HT1080 (cell line): ENCODE measurements at regions not wholly inside any gene's neighbourhood (a gene's known extent, or its start where the extent isn't known, plus 50 kb on each side); places are given as distances from the start of the nearest gene placed in this dataset.

Experiments
- DNase-seq: peaks from one replicate; pipeline ENCODE4 v3.0.0-alpha.2; 2015; ENCODE audit warnings: low read depth

GRCh38 chr2:147222506-147222905, 622.3 kb upstream of the ACVR2A start:
- no peak for DNase-seq

DNA sequence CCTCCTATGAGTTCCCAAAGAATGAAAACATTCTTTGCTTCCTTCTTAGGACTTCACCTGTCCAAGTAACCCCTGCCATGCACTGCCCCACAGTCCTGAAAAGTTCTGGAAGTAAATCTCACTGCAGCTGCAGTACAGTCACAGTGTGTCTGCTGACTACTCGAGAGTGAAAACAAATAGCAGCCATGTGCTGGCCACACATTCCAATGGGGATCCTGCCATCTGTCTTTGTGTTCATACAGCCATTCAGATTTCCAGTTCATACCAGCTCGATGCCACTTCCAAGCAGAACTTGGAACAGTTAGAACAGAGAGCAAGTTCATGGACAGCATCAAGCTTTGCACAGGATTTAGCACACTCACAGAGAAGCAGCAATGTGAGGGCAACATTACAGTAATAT, 629.9 kb upstream of the ACVR2A start:
- no peak for DNase-seq

DNA sequence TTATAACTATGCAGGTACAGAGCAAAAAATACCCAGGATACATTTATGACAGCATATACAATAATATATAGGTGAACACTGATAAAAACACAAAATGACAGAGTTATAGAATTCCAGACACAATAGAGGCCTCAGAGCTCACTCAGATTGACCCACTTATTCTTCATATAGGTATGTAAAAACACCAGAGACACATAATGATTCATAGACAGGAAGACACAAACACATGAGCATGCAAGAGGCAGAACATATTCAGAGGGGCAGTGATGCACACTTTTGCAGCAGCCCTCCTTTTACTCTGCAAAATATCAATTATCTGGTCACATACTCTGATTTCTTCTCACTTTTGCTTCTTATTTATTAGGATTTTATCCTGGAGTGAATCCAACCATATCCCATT, 633.3 kb upstream of the ACVR2A start:
- DNase-seq: no peak

DNA sequence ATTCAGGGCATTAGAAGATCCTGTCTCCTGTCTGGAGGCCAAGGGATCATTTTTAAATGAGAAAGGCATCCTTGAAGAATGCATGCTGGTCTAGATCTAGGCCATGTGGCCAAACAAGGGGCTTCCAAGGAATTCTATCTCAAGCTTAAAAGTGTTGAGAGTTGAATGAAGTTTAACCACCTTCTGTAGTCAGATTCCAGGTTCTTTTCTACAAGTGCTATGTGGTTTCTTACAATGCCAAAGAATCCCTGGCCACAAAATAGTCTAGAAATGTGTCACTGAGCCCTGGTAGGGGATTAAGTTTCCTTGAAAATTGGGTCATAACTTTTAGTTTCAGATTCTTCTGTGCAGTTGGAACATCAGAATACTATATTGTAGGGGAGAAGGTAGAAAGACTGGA, 640.7 kb upstream of the ACVR2A start:
- DNase-seq: peak; percentile 83

DNA sequence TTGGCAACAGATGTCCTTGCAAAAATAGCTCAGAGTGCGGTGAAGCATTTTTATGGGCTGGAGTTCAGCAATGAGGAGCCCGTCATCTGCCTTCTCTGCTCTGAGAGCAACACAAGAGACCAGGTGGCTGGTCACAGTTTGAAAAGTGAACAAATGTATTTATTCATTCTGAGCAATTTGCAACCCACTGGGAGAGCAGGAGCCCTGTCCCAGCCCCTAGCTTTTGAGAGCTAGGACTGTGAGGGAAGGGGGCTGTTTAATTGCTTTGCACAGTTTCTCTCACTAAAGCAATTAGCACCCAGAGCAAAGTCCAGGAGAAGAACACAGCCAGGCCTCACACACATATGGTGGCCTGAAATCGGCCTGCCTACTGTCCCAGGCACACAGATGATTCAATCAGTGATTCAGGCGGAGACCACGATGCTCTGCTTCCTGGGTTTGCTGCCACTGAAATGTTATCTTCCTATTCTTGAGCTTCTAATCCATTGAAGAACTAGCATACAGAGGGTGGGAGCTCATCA, 646.1 kb upstream of the ACVR2A start:
- DNase-seq: peak; percentile 17

- DNase-seq: no peak
These were observed 646.9 kb upstream of the ACVR2A start for GRCh38 chr2:147197754-147198483.

- peak; percentile 10 for DNase-seq
These were observed 662.6 kb upstream of the ACVR2A start for GRCh38 chr2:147182260-147182659.

DNA sequence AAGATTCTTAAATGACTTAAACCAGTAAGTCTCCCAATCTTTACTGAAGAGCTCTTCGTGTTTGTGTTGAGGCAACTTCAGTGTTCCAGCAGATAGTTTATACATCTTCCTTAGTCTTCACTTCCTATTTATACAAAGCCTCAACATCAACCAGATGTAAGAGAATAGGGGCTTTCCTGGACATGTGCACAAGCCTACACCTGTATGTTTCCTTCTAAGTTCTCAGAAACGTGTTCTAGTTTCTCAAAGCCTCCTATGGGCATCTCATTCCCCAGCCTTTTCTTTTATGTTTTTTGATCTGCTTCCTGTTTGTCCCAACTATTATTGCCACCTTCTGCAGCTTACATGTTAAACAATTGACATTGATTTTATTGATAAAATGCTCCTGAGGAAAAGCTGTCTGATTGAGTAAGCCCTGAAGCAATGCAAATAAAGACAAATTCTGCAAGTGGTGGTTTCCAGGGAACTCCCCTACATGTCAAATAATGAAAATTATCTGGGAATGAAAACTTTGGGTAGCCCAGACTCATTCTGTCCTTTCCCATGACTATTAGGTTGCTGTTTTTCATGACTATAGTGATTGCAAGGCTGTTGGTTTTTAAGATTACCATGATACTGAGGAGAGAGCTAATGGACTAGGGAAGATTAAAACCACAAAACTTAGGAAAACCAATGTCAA, 663.3 kb upstream of the ACVR2A start:
- DNase-seq: no peak

DNA sequence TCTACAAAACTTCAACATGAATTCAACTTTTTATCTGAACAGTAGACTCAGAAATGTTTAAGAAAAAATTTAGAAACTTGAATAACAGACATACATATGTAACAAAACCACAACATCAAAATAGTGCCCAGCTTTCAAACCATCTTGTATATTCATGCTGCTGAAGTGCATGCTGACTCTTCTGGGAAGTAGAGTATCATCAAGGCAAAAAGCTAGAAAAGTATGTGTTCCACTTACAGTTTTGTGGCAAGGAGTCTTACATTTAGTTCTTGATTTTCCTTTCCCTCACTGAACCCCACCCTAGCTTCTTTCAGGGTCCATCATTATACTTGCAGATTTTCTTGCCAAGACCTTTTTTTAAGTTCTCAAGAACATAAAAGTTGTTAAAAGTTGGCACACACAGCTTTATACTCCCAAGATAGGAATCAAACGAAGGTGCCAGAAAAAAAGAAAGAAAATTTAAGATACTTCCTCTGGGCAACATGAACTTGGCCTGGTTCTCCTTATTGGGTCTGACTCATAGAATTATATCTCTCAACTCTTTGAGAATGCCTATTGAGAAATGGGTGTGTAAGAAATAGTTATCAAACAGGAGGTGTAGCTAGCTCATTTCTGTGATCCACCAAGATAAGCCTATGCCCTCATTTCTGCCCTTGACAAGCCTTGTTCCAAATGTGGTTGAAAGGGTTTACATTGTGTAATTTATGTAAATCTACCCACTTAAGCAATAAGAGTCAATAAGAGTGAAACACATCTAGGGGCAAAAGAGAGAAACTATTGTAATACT, 667.6 kb upstream of the ACVR2A start:
- no peak for DNase-seq

- DNase-seq: no peak
These were observed 670.0 kb upstream of the ACVR2A start for GRCh38 chr2:147174824-147175254.

DNA sequence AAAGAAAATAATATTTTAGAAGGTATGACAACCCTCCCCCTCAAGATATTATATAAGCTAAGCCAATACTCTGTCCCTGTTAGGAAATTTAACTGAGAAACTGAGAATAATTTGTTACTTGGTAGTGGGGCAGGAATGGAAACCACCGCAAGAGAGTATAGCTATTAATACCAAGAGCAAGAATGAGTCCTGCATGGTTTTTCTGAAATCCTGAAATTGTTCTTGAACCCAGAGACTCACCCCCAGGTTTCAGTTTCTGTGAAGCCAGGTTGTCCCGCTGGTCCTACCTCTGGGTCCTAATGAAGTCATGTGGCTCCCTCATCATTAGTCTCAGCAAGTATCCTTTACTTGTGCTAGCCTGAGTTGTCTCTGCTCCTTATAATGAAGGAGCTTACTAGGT, 671.0 kb upstream of the ACVR2A start:
- DNase-seq: no peak

DNA sequence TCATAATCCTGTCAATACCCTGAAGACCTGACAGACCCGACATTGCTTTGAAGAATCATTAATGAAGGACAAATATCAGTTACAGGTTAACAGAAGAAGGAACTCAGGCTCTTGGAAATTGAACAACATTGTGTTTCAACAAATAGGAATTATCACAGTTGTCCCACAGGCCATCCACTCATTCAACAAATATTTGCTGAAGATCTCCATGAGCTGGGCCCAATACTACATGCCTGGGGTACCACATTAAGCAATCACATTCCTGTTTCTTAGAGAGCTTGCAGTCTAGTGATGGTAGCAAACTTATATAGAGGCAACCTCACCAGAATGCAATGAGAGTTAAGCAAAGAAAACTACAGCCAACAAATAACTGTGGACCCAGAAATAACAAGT, 671.6 kb upstream of the ACVR2A start:
- DNase-seq: no peak

DNA sequence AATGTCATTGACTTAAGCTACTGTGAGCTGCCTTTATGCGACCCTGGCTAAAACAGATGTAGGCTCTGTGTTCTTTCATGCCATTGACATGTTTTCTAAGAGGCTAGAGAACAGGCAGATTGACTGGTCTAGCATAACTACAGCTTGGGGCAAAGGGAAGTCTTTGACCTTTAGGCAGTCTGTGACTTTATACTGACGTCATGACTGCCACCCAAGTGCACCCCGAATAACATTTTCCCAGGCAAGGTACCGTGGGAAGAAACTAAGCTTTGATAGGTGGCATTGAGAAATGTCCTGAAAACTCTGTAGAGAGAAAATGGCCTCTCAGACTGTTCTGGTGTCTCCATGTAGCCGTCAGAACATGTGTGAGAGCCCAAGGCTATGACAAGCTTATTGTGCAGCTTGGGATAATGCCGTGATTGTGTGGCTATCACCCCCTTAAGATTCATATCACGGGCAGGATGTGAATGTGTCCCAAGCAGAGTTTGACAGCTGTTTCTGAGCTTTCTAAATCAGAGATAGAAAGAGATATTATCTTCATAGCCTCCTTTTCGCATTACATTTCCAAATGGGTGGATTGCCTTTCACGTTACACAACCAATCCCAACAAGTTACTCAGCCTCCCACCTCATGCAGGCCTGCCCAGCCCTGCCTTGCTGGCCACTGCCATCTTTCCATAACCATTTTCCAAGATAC, 672.2 kb upstream of the ACVR2A start:
- no peak for DNase-seq

DNA sequence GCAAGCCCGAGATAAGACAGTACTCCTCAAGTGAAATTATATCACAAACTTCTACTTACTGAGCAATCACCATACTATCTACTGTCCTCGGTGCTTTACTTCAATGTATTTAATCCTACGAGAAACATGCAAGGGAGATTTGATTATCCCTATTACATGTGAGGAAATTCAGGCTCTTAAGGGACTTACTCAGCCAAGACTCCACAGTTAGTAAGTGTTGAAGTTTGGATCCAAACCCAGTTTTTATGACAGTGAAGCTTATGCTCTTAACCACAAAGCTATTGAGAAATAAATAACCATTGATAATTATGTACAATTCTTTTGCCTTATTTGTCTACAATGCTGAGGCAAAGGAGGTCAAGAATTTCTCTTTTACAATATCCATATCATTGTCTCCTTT, 672.9 kb upstream of the ACVR2A start:
- DNase-seq: no peak

DNA sequence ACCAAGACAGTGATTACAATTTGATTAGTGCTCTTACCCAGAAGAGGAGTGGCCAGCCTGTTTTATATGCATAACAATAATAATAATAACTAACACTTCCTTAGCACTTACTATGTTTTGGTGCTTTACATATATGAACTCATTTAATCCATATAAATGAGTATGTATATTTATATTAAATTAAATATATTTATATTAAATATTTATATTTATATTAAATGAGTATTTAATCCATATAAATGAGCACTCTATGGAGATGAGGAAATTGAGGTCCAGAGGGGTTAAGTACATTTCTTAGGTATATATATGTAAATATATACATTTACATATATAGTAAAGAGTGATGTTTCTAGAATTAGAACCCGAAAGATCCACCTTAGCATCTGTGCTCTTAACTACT, 673.9 kb upstream of the ACVR2A start:
- no peak for DNase-seq

- DNase-seq: no peak
These were observed 679.0 kb upstream of the ACVR2A start for GRCh38 chr2:147165697-147166382.

DNA sequence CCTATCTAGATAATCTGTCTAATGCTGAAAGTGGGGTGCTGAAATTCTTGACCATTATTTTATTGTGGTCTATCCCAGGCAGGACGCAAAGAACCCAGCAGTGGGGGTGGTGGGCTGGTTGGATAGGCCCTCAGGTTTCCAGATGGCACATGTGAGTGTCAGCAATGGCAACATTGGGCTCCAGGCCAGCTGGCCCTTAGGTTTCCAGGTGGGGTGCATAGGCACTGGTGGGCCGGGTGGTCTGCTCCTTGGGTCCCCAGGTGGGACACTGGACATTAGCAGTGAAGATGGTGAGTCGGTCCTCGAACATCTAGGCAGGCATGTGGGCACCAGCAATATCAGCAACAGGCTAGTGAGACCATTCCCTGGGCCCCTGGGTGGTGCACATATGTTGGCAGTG, 680.3 kb upstream of the ACVR2A start:
- no peak for DNase-seq

DNA sequence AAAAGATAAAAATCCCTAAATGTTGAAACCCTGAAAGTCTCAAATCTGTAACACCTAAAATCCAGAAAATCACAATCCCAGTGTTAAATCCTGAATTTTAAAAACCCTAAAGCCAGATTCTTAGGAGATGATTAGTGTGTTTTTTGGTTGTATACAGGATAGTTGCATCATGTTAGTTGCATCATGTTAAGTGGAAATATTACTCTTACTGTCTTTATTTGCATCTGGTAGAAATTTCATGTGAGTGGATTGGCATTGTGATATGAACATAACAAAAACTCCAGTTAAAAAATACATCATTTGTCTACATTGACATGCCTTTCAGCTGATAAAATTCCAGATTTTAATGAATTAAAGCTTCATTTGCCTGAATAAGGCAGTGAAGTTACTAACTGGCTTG, 683.1 kb upstream of the ACVR2A start:
- no peak for DNase-seq

DNA sequence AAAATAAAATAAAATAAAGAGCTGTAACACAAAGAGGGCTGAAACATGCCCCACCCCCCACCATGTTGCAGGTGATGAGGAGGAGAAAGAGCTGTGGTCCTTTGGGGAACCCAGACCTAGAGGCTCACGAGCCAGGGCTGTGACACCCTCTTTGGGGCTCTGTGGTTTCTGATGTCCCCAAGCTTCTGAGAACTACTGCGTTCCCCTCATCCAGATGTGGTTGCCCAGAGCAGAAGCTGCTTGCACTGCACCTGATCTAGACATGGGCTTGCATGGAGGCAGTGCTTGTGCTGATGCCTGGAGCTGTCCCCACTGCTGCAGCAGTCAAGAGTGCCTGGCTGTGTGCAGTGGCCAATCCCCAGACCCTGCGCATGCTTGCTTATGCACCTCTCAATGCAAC, 687.9 kb upstream of the ACVR2A start:
- no peak for DNase-seq

DNA sequence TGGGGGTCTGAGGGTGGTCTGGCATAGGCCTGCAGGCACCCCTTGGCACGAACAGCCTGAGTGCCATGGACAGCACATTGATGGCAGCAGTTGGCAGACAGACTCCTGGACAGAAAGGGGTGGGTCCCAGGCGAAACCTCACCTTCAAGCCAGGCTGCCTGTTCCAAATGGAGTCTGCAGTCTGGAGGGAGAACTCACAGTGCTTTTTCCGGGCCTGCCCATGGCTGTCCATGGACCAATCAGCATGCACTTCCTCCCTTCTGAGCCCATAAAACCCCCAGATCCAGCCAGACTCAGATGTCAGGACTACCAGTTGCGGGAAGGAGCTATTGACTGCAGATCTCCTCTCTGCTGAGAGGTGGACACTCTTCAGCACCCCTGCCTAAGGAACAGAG, 694.6 kb upstream of the ACVR2A start:
- DNase-seq: no peak
